H1 (cell line): ENCODE measurements at regions not wholly inside any gene's neighbourhood (a gene's known extent, or its start where the extent isn't known, plus 50 kb on each side); places are given as distances from the start of the nearest gene placed in this dataset.

Source experiments
- KDM1A ChIP-seq: fragments of 200-600, 300-600 bp; sonication (generic); IDR thresholded peaks from 2 replicates; pipeline ENCODE4 v1.7.1; 2016; ENCODE audit warnings: mild to moderate bottlenecking, low read length, borderline replicate concordance
- KDM5A ChIP-seq: fragments of 200-600 bp; IDR thresholded peaks from 2 replicates; pipeline ENCODE4 v1.7.1; 2012; ENCODE audit warnings: mild to moderate bottlenecking, low read length, inconsistent platforms, mixed read lengths
- SIN3A ChIP-seq, 2 experiments: IDR thresholded peaks in 1 of 2; conservative IDR thresholded peaks in 1 of 2; 2 replicates each; pipeline ENCODE4 v1.6.1; 2011 to 2012; ENCODE audit warnings: low read length in 2 of 2, improper control_type of control experiment in 1 of 2, low read depth in 1 of 2, mild to moderate bottlenecking in 1 of 2
- SIRT6 ChIP-seq: IDR thresholded peaks from one replicate; pipeline ENCODE4 v1.7.1; 2012; ENCODE audit warnings: low read length, inconsistent platforms
- SUZ12 ChIP-seq: fragments of 200-600 bp; sonication (generic); IDR thresholded peaks from 2 replicates; pipeline ENCODE4 v1.6.1; 2012; ENCODE audit warnings: mild to moderate bottlenecking, inconsistent platforms, low read length, moderate library complexity, mixed read lengths

GRCh38 chr3:190217081-190217480 lies 96.4 kb upstream of the P3H2 start (continued):
- TF ChIP-seq SIRT6, result no peak
- TF ChIP-seq SUZ12, result no peak
- TF ChIP-seq KDM5A, result no peak
- TF ChIP-seq SIN3A (conservative IDR thresholded peaks at IDR 0.05 in 1 of 2, IDR thresholded peaks at IDR 0.05 in 1 of 2; ENCODE audit: low read depth in 1 of 2, low read length in 2 of 2), result no peak
- TF ChIP-seq KDM1A, result no peak
- TF ChIP-seq, all 59 proteins: peak for 0
